Loucy (cell line): ENCODE measurements at regions not wholly inside any gene's neighbourhood (a gene's known extent, or its start where the extent isn't known, plus 50 kb on each side); places are given as distances from the start of the nearest gene placed in this dataset.

Source experiments
- H2AFZ ChIP-seq: fragments of 200-600 bp; sonication (generic); 2 replicates; pipeline ENCODE4 v1.6.0; 2016; ENCODE audit warnings: antibody characterized with exemption, mild to moderate bottlenecking, low read length, moderate library complexity
- H3F3A ChIP-seq: fragments of 200-600 bp; 2 replicates; pipeline ENCODE4 v1.6.0; 2016; ENCODE audit warnings: antibody characterized with exemption, low read depth, mild to moderate bottlenecking
- H3K27me3 ChIP-seq: fragments of 200-600 bp; sonication (generic); 2 replicates; pipeline ENCODE4 v1.6.1; 2014; ENCODE audit warnings: low read length, mild to moderate bottlenecking; ENCODE audit not compliant: insufficient read depth, poor library complexity, severe bottlenecking
- H3K36me3 ChIP-seq: fragments of 200-600 bp; sonication (generic); 2 replicates; pipeline ENCODE4 v1.6.1; 2016; ENCODE audit warnings: low read length; ENCODE audit not compliant: insufficient read depth
- H3K4me1 ChIP-seq: fragments of 200-600 bp; sonication (generic); 2 replicates; pipeline ENCODE4 v1.5.1; 2014; ENCODE audit warnings: low read length, mild to moderate bottlenecking; ENCODE audit not compliant: insufficient read depth, poor library complexity, severe bottlenecking
- H3K4me2 ChIP-seq: fragments of 200-600 bp; sonication (generic); 2 replicates; pipeline ENCODE4 v1.6.0; 2014; ENCODE audit warnings: antibody characterized with exemption, low read length, low read depth, mild to moderate bottlenecking; ENCODE audit not compliant: poor library complexity, severe bottlenecking
- H3K4me3 ChIP-seq: fragments of 200-600 bp; sonication (generic); 2 replicates; pipeline ENCODE4 v1.5.1; 2014; ENCODE audit warnings: low read length, mild to moderate bottlenecking, mixed read lengths; ENCODE audit not compliant: poor library complexity, severe bottlenecking
- H3K79me2 ChIP-seq: fragments of 200-600 bp; sonication (generic); 2 replicates; pipeline ENCODE4 v1.6.1; 2014; ENCODE audit warnings: low read length; ENCODE audit not compliant: insufficient read depth
- H3K9ac ChIP-seq: fragments of 200-600 bp; sonication (generic); 2 replicates; pipeline ENCODE4 v1.6.0; 2014; ENCODE audit warnings: mild to moderate bottlenecking, low read depth, low read length, moderate library complexity; ENCODE audit not compliant: poor library complexity, severe bottlenecking
- H3K9me2 ChIP-seq: fragments of 200-600 bp; sonication (generic); replicated peaks from 2 replicates; pipeline ENCODE4 v1.6.1; 2016; ENCODE audit warnings: low read depth, low read length, mixed read lengths
- H3K9me3 ChIP-seq: fragments of 200-600 bp; sonication (generic); 2 replicates; pipeline ENCODE4 v1.6.1; 2014; ENCODE audit warnings: mild to moderate bottlenecking, antibody characterized with exemption, low read length, low read depth; ENCODE audit not compliant: insufficient read depth
- H4K20me1 ChIP-seq: fragments of 200-600 bp; sonication (generic); 2 replicates; pipeline ENCODE4 v1.6.0; 2014; ENCODE audit warnings: antibody characterized with exemption, low read length, mild to moderate bottlenecking; ENCODE audit not compliant: insufficient read depth, poor library complexity, severe bottlenecking
- CTCF ChIP-seq: fragments of 200-600 bp; sonication (generic); conservative IDR thresholded peaks from 2 replicates; pipeline ENCODE4 v1.5.1; 2014; ENCODE audit warnings: mild to moderate bottlenecking, antibody characterized with exemption, low read length
- EZH2phosphoT487 ChIP-seq: fragments of 200-600 bp; IDR thresholded peaks from 2 replicates; pipeline ENCODE4 v1.6.1; 2018; ENCODE audit warnings: antibody characterized with exemption, mild to moderate bottlenecking, moderate library complexity, borderline replicate concordance

GRCh38 chr5:164013077-164013670 lies 507.8 kb downstream of the MAT2B start:
- no peak overlapping the region for H3K9ac ChIP-seq
- H3K79me2 ChIP-seq: no peaks in the 10 kb centered on the region
- no peak overlapping the region for H3K4me3 ChIP-seq
- H2AFZ ChIP-seq: no peak overlapping the region; the same call in 1 of the 2 replicates
- no peaks in the 10 kb centered on the region for H3F3A ChIP-seq
- no peaks in the 10 kb centered on the region for H3K9me2 ChIP-seq
- no peaks in the 10 kb centered on the region for H3K27me3 ChIP-seq
- no peaks in the 10 kb centered on the region for H4K20me1 ChIP-seq
- no peaks in the 10 kb centered on the region for H3K4me1 ChIP-seq
- H3K4me2 ChIP-seq: no peak overlapping the region
- TF ChIP-seq EZH2phosphoT487 (no peak), CTCF (peak; percentile 60)
- H3K9me3 ChIP-seq: no peaks in the 10 kb centered on the region
- H3K36me3 ChIP-seq: no peaks in the 10 kb centered on the region

- Histone ChIP-seq H3K9me2 (no peaks in the 10 kb centered on the region), H3K79me2 (no peaks in the 10 kb centered on the region), H4K20me1 (no peaks in the 10 kb centered on the region), H3F3A (no peaks in the 10 kb centered on the region), H3K4me1 (no peaks in the 10 kb centered on the region), H3K36me3 (no peaks in the 10 kb centered on the region), H3K9me3 (no peaks in the 10 kb centered on the region), H2AFZ (no peak overlapping the region), H3K4me2 (no peak overlapping the region), H3K9ac (no peak overlapping the region), H3K27me3 (no peaks in the 10 kb centered on the region), H3K4me3 (no peak overlapping the region)
- TF ChIP-seq EZH2phosphoT487: no peak
- TF ChIP-seq CTCF: no peak
Observed at GRCh38 chr5:164020116-164020515, 514.7 kb downstream of the MAT2B start.

GRCh38 chr5:164027738-164028137 lies 522.3 kb downstream of the MAT2B start:
- TF ChIP-seq EZH2phosphoT487 (no peak), CTCF (no peak)

More at GRCh38 chr5:164027738-164028137, 522.3 kb downstream of the MAT2B start:
- no peak overlapping the region for H2AFZ ChIP-seq
- no peaks in the 10 kb centered on the region for H3K9me2 ChIP-seq
- H3K4me2 ChIP-seq: no peak overlapping the region
- H3F3A ChIP-seq: no peaks in the 10 kb centered on the region
- no peaks in the 10 kb centered on the region for H3K9me3 ChIP-seq
- no peaks in the 10 kb centered on the region for H3K27me3 ChIP-seq
- no peak overlapping the region for H3K9ac ChIP-seq
- no peaks in the 10 kb centered on the region for H3K4me1 ChIP-seq
- H3K4me3 ChIP-seq: no peak overlapping the region
- no peaks in the 10 kb centered on the region for H4K20me1 ChIP-seq
- no peaks in the 10 kb centered on the region for H3K36me3 ChIP-seq
- no peaks in the 10 kb centered on the region for H3K79me2 ChIP-seq
